ENCODE measurements at regions not wholly inside any gene's neighbourhood (a gene's known extent, or its start where the extent isn't known, plus 50 kb on each side); places are given as distances from the start of the nearest gene placed in this dataset.

- TF ChIP-seq POLR2A (IDR thresholded peaks at IDR 0.05; ENCODE audit: low read length): no peak
- TF ChIP-seq GATA1 (IDR thresholded peaks at IDR 0.05; ENCODE audit: low read depth, low read length): no peak
These were observed 74.1 kb upstream of the BASP1 start for GRCh38 chr5:17143335-17143734.

Data from erythroblast (primary cell).